Anterior cingulate cortex (tissue), 58 donors: ENCODE measurements at regions not wholly inside any gene's neighbourhood (a gene's known extent, or its start where the extent isn't known, plus 50 kb on each side); places are given as distances from the start of the nearest gene placed in this dataset.

Experiments
- DNase-seq, 58 donors: peaks; one replicate each; lab custom pipeline; 2025; lab: John Stamatoyannopoulos, UW

DNA sequence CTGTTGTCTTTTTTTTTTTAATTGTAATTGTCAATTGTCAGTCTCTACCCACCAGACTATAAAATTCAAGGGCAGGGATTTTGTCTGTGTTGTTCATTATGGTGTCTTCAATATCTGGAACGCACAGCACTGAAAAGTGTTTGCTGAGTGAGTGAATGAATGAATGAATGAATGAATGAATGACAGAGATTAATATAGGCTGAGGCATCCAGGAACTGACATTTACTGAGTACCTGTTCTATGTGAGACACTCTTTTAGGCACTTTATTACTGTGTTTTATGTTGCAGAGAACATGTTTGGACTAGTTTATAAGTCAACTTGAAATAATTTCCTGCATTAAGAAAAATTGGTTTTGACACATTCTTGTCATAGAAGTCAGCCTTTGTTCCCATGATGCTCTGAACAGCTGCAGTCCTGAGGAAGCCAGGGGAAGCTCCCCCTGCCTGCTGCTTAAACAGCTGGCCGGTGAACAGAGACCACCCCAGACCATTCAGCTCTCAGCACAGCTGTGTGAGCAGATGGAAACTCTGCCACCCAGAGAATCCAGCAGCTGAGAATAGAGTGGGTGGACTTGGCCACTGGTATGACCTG, 160.7 kb upstream of the CCND2 start:
- no peak for DNase-seq

DNA sequence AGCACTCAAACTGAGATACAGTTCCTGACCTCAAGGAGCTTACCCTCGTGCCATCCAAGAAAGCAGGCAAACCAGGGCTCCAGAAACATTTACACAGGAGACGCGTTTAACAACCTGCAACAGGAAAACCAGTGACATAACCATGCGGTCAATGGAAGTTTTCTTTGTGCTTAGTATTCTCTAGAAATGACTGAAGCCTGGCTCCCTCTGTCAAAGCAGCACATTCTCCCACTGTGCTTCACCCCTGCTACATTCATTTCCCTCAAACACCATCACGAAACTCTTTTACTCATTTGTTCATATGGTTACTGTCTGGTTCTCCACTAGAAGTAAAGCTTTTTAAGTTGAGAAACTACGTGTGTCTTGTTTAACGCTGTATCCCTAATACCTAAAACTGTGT, 161.3 kb upstream of the CCND2 start:
- no peak for DNase-seq

DNA sequence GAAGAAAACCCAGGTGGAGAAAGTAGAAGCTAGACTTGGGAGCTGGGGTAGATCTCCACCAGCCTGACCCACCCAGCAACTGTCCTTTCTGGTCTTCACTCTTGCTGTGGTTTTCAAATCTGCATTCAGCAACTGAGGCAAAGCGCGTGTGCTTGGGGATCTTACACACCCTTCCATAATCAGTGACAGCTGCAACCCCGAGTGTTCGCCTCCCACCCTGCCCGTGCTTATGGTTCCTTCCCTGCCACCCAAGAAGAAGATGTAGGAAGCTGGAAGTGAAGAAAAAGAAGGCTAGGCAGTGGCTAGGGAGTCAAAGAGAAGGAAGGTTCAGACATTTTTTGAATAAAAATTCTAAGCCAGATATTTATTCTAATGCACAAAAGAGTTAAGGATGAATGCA, 162.6 kb upstream of the CCND2 start:
- DNase-seq = no peak

DNA sequence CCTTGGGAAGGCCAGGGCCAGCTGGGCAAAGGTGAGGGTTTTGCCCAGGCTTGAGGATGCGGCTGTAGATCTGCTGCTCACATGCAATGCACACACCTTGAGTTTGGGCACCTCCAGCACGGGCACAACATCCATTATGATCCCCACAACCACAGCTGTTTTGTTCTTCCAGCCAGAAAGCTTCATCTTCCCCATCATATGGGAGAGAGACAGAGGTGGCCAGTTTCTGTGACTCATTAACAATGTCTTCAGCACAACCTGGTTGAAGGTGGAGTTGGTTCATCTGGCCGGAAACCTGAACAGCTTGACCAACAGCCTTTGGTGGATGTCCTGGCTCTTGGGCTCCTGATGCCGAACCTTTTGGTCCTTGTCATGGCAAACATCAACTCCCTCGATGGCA, 163.7 kb upstream of the CCND2 start:
- DNase-seq = no peak

DNA sequence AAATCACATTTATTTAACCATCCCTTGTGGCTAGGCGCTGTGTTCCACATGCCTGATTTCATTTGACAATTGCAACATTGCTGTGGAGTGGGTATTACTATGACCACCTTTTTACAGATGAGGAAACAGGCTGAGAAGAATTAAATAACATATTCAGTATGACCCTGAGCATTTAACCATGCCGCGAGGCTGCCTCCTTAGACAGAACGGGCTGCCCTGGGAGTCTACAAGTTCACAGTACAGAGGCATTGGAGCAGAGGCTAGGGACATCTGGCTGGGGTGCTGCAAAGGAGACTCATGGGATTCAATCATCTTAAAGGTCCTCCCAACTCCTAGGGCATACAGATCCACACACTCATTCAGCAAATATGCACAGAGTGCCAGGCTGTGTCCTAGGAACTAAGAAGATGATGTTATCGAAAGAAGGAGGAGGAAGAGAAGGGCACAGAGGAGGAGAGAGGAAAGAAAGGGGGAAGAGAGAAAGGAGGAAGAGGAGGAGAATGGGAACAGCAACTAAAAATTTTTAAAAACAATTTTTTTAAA, 164.7 kb upstream of the CCND2 start:
- no peak for DNase-seq

DNA sequence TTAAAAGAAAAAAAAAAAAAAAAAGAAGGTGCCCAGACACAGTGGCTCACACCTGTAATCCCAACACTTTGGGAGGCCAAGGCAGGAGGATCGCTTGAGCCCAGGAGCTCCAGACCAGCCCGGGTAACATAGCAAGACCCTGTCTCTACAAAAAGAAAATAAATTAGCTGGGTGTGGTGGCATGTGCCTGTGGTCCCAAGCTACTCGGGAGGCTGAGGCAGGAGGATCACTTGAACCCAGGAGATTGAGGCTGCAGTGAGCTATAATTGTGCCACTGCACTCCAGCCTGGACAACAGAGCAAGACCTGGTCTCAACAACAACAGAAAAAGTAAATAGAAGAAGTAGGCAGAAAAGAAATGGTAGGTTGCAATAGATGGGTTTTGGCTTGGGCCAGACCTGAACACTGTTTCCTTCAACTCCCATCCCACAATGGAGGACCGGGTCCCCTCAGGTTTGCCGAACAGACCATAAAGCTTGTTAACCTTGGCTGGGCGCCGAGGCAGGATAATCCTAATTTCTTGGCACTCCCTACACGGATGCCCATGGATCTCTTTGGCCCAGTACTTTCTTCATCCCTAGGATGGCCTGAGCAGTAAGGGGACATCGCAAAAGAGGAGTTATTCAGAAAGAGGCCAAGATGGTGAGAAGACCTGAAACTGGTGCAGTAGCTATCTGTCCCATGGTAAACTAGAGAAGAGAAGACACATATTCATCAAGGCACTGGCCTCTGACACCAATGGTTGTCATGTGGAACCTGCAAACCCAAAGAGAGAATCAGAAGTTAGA, 165.5 kb upstream of the CCND2 start:
- no peak for DNase-seq

DNA sequence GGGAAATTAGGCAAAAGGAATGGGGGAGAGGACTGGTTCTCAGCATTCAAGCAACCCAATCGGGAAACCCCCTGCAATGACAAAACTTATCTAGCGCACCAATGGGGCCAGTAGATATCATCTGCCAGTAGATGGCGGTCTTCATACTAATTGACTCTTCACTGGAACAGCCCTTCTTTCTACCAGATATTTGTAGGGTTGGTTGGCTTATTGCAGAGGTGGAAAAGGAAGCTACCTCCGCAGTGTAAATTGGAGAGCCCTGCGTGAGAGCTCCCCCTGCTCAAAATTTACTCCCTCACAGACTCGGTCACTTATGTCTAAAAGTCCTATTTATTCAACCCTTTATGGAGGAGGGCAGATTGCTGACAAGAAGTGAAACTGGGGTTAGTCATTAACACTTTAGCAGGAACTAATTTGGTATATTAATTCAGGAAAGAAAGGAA, 166.1 kb upstream of the CCND2 start:
- DNase-seq = no peak

DNA sequence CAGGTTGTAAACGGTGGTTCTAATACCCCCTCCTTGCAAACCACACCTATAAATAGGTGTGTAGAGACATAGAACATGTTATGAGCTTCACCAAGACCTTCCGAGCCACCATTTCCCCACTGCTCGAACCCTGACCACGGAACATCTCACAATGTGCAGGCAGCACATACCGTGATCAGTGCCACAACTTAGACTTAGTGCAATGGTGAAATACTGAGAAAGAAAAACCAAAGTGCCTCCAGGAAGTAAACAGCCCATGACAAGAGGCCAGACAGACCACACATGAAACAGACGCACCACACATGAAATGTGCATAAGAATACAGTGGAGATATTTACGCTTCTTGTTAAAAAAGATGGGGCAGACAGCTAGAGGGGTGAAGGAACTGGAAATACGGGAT, 166.9 kb upstream of the CCND2 start:
- no peak for DNase-seq

DNA sequence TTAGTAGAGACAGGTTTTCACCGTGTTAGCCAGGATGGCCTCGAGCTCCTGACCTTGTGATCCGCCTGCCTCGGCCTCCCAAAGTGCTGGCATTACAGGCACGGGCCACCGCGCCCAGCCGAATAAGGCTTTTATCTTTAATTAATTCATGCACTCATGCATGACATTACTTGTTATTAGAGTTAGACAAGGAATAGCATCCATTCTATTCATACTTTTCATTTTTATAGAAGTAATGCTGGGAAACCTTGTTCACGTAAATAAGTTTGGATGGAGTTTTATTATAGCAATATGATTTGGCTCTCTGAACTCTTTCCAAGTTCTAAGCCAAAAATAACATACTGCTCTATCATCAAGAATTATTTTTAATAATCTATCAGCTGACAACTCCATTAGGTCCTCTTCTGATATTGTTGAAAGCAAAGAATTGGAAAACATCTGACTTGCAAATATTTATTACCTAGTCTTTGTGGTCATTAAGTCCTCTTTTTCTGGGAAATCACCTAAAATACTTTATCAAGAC, 168.8 kb upstream of the CCND2 start:
- no peak for DNase-seq

DNA sequence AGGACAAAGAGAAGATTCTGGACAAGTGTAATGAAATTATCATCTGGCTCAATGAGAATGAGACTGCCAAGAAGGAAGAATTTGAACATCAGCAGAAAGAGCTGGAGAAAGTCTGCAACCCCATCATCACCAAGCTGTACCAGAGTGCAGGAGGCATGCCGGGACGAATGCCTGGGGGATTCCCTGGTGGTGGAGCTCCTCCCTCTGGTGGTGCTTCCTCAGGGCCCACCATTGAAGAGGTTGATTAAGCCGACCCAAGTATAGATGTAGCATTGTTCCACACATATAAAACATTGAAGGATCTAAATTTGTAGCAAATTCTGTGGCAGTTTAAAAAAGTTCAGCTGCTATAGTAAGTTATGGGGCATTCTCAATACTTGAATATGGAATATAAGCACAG, 174.3 kb upstream of the CCND2 start:
- no peak for DNase-seq

DNA sequence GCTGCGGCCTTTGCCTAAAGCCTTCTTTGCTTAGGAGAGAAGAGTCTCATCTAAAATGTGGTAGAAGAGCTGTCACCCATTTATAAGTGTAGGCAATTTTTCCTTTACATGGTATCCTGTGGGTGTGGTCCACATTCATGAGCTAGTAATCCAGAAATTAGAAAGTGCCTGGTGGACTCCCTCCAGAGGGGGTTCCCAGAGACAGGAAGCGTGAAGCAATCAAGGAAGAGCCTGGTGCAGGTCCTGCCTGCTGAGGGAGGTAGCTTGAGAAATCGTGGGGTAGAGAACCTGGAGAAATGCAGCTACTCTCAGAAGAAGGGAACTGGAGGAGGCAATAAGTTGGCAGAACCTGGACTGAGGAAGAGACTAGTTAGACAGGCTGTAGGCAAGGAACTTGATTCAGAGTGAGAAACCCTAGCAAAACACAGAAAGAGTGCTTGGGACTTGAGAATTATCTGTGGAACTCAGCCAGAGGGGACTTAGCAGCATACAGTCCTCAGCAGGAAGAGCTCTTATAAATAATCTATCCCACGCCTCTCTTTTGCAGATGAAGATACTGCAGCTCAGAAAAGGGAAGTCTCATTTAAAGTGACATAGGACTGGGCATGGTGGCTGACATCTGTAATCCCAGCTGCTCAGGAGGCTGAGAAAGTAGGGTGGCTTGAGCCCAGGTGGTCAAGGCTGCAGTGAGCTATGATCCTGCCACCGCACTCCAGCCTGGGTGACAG, 182.4 kb upstream of the CCND2 start:
- no peak for DNase-seq

DNA sequence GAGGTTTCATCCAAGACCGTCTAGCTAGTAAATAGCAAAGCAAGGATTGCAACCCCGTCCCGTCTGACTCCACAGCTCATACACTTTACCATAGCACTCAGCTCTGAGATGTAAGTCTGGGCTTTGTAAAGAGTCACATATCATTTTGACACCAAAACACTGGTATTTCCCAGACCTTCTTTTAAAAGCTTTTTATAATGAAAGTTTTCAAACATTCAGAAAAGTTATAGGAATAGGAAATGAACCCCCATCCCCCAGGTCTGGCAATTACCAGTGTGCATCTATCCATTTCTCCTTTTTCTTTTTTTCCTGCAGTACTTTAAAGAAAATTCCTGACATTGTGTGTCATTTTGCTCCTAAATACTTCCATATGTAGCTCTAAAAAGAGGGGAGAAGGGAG, 183.6 kb upstream of the CCND2 start:
- no peak for DNase-seq

DNA sequence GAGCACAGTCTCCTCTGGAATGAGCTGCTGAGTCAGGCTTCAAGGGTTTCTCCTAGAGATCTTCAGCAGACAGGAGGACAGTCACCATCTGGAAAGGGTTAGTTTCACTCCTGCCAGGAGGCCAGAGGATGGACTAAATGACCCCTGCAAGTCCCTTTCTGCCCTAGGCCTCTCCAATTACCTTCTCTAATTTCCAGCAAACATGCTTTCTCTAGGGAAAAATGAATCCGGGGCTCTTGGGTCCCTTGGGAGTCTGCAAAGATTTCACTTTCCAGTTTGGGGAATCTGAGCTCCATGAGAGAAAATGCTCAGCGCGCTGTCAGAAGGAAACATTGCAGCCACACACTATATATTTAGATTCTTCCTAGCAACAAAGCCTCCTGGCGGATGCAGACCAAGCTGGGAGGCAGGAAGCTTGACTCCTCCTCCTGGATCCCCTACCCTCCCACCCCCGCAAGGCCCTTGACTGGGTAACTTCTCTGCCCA, 184.4 kb upstream of the CCND2 start:
- DNase-seq = no peak

DNA sequence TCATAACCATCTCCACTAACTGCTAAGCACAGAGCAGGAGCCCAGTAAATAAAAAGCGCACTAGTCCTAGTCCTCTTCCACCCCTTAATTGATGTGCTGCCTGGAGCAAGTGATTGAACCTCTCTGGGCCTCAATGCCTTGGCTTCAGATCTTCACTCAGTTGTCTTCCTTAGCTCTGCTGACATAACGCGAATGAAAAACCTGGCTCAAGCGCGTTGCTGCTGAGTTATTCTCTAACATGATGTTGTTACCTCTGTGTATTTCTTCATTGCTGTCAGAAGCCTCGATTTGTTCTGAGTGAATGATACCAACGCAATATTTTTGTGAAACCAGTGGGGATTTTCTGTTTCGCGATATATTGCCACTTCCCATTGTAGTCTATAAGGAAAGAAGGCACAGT, 185.1 kb upstream of the CCND2 start:
- DNase-seq = no peak

DNA sequence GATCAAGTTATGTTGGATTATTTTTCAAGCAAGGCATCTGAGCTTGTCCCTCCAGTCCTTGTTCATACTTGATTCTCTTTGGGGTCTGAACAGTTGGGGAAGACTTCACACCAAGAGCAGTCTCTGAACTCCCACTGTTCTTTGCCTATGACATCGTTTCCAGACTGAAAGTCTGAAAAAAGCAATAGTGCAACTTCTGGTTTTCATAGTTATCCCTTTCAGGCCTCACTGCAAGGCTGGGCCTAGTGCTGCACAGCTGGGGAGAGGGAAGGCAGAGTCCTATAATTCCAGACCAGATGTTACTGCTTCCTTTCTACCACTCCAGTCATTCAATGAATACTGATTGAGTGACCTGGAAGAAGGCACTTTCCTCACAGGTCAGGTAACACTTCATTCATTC, 187.1 kb upstream of the CCND2 start:
- no peak for DNase-seq

DNA sequence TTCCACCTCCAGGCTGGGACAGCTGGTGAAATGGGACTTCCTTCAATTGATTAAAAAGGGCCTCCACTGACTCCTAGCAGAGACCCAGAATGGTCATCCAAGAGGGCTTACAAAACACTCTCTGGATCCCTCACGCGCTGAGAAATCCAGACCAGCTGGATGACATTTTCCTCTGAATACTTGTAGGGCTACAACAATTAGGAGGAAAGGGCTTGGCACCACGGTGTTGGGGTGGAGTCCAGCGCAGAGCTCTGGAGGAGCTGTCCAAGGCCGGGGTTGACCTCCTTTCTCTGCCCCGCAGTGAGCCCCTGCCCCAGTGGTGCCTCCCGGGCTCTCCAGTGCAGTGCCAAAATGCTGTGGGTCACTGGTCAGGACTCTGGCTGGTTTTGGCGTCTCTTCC, 189.0 kb upstream of the CCND2 start:
- peak in 5 of 58 donors; percentile 2 to 15 (median 4) for DNase-seq

DNA sequence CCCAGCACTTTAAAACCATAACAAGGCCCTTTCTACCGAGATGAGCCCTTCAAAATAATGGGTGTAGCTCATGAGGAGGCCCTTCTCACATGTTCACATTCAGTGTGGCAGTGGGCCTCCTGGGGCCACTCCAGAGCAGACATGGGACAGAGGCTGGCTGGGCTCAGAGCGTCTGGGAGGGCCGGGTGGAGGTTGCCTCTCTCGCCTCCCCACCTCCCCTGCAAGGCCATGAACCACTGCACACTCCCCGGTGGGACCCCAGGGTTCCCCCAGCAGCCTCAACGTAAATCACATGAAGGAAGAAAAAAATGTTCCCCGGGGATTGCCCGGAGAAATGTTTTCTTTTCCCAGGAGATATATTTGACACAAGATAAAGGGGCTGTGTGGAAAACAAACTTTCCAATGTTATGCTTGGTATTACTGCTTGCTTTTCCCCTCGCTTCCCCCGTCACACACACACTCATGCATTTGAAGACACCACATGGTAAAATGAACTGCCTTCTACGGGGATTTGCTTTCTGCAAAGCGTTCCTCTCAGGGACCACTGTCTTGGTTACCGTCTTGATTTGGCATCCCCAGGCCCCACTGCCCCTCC, 190.7 kb upstream of the CCND2 start:
- no peak for DNase-seq

DNA sequence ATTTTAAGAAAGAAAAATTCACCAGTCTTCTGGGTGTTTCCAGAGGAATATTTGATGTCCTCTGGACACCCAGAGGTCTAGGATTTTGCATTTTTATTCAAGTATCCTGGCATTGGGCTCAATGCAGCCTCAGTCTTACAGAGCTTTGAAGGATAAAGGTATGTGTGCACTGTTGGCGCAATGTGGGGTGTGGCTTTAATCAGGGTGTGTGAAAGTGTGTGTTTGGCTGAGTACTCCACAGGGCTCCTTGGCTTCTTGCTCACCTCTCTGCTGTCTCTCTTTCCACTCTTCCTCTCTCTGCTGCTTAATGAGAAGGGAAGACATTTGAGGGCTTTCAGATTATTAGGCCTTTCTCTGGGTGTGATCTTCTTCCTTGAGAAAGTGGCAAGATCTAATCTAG, 193.3 kb upstream of the CCND2 start:
- no peak for DNase-seq

DNA sequence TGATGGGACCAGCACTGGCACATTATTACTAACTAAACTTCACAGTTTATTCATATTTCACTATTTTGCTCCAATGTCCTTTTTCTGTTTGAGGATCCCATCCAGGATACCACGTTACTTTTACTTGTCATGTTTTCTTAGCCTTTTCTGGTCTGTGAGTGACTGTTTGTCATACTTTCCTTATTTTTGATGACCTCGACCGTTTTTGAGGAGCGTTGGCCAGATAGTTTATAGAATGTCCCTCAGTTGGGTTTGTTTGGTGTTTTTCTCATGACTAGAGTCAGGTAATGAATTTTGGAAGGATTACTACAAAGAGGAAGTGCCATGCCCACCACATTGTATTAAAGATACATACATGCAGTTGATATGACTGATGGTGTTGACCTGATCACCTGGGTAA, 199.4 kb upstream of the CCND2 start:
- no peak for DNase-seq

DNA sequence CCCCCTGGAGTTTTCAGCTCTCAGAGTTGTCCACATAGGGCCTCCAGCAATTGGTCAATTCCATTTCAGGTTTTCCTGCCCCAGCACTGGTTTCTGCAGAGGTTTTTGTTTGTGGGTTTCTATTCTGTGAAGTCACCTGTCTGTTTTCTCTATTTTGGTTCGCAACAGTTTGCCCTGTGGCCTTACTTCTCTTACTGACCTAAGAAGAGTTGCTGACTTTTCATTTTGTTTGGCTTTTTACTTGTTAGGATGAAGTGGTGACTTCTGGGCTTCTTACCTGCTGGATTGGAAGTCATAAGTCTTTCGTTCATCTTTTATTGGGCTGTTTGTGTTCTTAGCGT, 196.4 kb upstream of the PARP11 start:
- no peak for DNase-seq
